IMR-90 (cell line): ENCODE measurements at regions not wholly inside any gene's neighbourhood (a gene's known extent, or its start where the extent isn't known, plus 50 kb on each side); places are given as distances from the start of the nearest gene placed in this dataset.

Source experiments
- CEBPB ChIP-seq: IDR thresholded peaks from 2 replicates; pipeline ENCODE4 v1.6.1; 2012; ENCODE audit warnings: low read depth, low read length, improper control_type of control experiment
- MXI1 ChIP-seq: IDR thresholded peaks from 2 replicates; pipeline ENCODE4 v1.6.1; 2012; ENCODE audit warnings: low read depth, mild to moderate bottlenecking, low read length, moderate library complexity, borderline replicate concordance
- POLR2A ChIP-seq: IDR thresholded peaks from 2 replicates; pipeline ENCODE4 v1.6.1; 2012; ENCODE audit warnings: mild to moderate bottlenecking, low read depth, low read length
- RAD21 ChIP-seq: IDR thresholded peaks from 2 replicates; pipeline ENCODE4 v1.6.1; 2012; ENCODE audit warnings: low read length, improper control_type of control experiment
- RCOR1 ChIP-seq: IDR thresholded peaks from 2 replicates; pipeline ENCODE4 v1.6.1; 2012; ENCODE audit warnings: mild to moderate bottlenecking, low read length, improper control_type of control experiment; ENCODE audit not compliant: insufficient replicate concordance
- TF ChIP-seq, protein P1 (sequence below): conservative IDR thresholded peaks from 2 replicates; pipeline ENCODE4 v1.5.1; 2012; ENCODE audit warnings: mild to moderate bottlenecking, low read depth, low read length, improper control_type of control experiment

DNA sequence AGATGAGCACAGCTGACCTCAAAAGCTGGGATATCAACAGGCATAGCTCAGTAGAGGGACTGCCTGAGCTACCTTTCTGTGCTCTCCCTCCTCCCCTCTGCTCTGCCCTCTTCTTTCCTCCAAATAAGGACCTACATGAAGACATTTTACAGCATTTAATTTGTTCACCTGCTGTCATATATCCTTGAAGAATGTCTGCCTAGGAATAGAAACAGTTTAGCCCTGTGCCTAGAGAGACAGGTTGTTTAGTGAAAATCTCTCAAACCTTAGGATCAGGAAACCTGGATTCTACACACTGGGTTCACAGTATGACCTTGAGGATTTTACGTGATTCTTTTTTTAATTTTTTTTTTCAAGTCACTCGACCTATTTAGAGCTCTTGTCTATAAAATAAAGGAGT, 213.0 kb upstream of the SETBP1 start:
- TF ChIP-seq, protein P1, sequence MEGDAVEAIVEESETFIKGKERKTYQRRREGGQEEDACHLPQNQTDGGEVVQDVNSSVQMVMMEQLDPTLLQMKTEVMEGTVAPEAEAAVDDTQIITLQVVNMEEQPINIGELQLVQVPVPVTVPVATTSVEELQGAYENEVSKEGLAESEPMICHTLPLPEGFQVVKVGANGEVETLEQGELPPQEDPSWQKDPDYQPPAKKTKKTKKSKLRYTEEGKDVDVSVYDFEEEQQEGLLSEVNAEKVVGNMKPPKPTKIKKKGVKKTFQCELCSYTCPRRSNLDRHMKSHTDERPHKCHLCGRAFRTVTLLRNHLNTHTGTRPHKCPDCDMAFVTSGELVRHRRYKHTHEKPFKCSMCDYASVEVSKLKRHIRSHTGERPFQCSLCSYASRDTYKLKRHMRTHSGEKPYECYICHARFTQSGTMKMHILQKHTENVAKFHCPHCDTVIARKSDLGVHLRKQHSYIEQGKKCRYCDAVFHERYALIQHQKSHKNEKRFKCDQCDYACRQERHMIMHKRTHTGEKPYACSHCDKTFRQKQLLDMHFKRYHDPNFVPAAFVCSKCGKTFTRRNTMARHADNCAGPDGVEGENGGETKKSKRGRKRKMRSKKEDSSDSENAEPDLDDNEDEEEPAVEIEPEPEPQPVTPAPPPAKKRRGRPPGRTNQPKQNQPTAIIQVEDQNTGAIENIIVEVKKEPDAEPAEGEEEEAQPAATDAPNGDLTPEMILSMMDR: no peak
- TF ChIP-seq RCOR1 (no peak), POLR2A (no peak), CEBPB (no peak), RAD21 (no peak), MXI1 (no peak)
